ENCODE measurements at regions not wholly inside any gene's neighbourhood (a gene's known extent, or its start where the extent isn't known, plus 50 kb on each side); places are given as distances from the start of the nearest gene placed in this dataset.

GRCh38 chr12:85625467-85625866, 210.7 kb downstream of the RASSF9 start:
- CTCF ChIA-PET, result no interaction called here
- H3K36me3 ChIP-seq (ENCODE audit: insufficient read depth, low read length), result no peaks in the 10 kb centered on the region
- no peaks in the 10 kb centered on the region for H3K36me3 Mint-ChIP-seq (ENCODE audit: low read depth)
- no peak overlapping the region for H3K4me3 ChIP-seq (ENCODE audit: low read length)
- ATAC-seq (ENCODE audit: poor library complexity) (no peak), DNase-seq (no peak)
- H3K27me3 Mint-ChIP-seq, result no peaks in the 10 kb centered on the region
- H3K27ac Mint-ChIP-seq, result no peak overlapping the region
- no peak overlapping the region for H3K4me3 Mint-ChIP-seq
- no peak overlapping the region for H3K27ac ChIP-seq (ENCODE audit: low read depth in 1 of 2, low read length in 2 of 2)
- H3K9me3 ChIP-seq (ENCODE audit: control insufficient read depth in 1 of 2, insufficient read depth in 1 of 2, low read length in 2 of 2), result no peaks in the 10 kb centered on the region
- H3K27me3 ChIP-seq (ENCODE audit: control insufficient read depth in 1 of 2, insufficient read depth in 2 of 2, low read length in 2 of 2), result no peaks in the 10 kb centered on the region
- POLR2A ChIA-PET, result no interaction called here
- H3K4me1 ChIP-seq (ENCODE audit: insufficient read depth, low read length), result no peaks in the 10 kb centered on the region
- H3K4me1 Mint-ChIP-seq (ENCODE audit: low read depth), result no peaks in the 10 kb centered on the region
- intact Hi-C loops (cut with DNase I, micrococcal nuclease), result no loop called here
- TF ChIP-seq, protein P1, sequence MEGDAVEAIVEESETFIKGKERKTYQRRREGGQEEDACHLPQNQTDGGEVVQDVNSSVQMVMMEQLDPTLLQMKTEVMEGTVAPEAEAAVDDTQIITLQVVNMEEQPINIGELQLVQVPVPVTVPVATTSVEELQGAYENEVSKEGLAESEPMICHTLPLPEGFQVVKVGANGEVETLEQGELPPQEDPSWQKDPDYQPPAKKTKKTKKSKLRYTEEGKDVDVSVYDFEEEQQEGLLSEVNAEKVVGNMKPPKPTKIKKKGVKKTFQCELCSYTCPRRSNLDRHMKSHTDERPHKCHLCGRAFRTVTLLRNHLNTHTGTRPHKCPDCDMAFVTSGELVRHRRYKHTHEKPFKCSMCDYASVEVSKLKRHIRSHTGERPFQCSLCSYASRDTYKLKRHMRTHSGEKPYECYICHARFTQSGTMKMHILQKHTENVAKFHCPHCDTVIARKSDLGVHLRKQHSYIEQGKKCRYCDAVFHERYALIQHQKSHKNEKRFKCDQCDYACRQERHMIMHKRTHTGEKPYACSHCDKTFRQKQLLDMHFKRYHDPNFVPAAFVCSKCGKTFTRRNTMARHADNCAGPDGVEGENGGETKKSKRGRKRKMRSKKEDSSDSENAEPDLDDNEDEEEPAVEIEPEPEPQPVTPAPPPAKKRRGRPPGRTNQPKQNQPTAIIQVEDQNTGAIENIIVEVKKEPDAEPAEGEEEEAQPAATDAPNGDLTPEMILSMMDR (IDR thresholded peaks at IDR 0.05), result no peak
- H3K9me3 Mint-ChIP-seq, result peaks cover 2% of the 10 kb centered on the region

DNA sequence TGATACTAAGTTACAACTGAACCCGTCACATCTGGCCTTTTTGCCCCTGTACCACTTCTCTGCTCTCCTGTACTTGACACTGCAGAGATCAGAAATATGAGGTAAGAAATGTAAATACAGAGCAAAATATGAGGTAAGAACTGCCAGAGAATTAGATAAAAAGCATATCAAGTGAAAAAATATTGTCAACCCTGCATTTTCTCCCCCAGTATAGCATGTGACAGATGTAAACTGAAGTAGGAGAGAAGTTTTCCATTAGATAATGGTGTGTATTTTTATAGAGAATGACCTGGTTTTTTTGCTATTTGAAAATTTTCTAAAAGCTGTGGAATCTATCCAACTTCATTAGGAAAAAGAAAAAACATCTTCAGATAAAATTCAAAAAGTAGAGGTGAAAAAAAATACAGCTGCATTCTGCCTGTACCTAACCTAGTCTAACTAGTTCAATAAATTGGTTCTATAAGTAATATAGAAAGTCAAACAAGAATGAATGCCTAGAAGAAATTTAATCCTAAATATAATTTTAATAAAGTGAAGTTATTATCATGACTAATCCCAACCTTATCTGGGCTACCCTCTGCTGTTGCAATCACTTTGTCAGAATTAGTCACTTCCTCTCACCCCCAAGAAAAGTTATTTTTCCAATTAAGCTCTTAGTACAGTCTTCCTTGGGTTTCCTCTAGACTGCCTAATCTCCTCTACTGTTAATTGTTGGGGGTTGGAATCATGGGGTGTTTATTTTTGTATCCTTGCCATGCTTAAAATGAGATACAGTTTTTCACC, 210.0 kb downstream of the RASSF9 start:
- Histone ChIP-seq H3K36me3 (ENCODE audit: insufficient read depth, low read length) (no peaks in the 10 kb centered on the region), H3K27ac (ENCODE audit: low read depth in 1 of 2, low read length in 2 of 2) (no peak overlapping the region), H3K4me3 (ENCODE audit: low read length) (no peak overlapping the region), H3K27me3 (ENCODE audit: control insufficient read depth in 1 of 2, insufficient read depth in 2 of 2, low read length in 2 of 2) (no peaks in the 10 kb centered on the region), H3K4me1 (ENCODE audit: insufficient read depth, low read length) (no peaks in the 10 kb centered on the region), H3K9me3 (ENCODE audit: control insufficient read depth in 1 of 2, insufficient read depth in 1 of 2, low read length in 2 of 2) (no peaks in the 10 kb centered on the region)
- Mint-ChIP-seq H3K4me1 (ENCODE audit: low read depth) (no peaks in the 10 kb centered on the region), H3K27me3 (no peaks in the 10 kb centered on the region), H3K36me3 (ENCODE audit: low read depth) (no peaks in the 10 kb centered on the region), H3K9me3 (peaks cover 2% of the 10 kb centered on the region), H3K4me3 (no peak overlapping the region), H3K27ac (no peak overlapping the region)
- TF ChIP-seq, protein P1 (IDR thresholded peaks at IDR 0.05), result no peak
- DNase-seq, result no peak
- ChIA-PET CTCF (no interaction called here), POLR2A (no interaction called here)
- intact Hi-C loops (cut with DNase I, micrococcal nuclease), result no loop called here
- ATAC-seq (ENCODE audit: poor library complexity), result no peak

DNA sequence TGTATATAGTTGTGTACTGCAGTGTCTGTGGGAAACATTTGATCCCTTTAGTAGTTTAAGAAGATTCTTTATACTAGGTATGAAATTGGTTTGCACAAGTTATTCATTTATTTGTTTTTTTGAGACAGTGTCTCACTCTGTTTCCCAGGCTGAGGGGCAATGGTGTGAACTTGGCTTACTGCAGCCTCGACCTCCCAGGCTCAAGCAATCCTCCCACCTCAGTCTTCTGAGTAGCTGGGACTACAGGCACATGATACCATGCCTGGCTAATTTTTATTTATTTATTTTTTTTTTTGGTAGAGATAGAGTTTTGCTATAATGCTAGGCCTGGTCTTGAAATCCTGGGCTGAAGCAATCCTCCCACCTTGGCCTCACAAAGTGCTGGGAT, 209.4 kb downstream of the RASSF9 start:
- no peak overlapping the region for H3K27ac ChIP-seq (ENCODE audit: low read depth in 1 of 2, low read length in 2 of 2)
- Mint-ChIP-seq H3K27me3 (no peaks in the 10 kb centered on the region), H3K4me3 (no peak overlapping the region), H3K9me3 (peaks cover 2% of the 10 kb centered on the region), H3K36me3 (ENCODE audit: low read depth) (no peaks in the 10 kb centered on the region), H3K27ac (no peak overlapping the region), H3K4me1 (ENCODE audit: low read depth) (no peaks in the 10 kb centered on the region)
- no peaks in the 10 kb centered on the region for H3K9me3 ChIP-seq (ENCODE audit: control insufficient read depth in 1 of 2, insufficient read depth in 1 of 2, low read length in 2 of 2)
- no peaks in the 10 kb centered on the region for H3K4me1 ChIP-seq (ENCODE audit: insufficient read depth, low read length)
- DNase-seq (no peak), ATAC-seq (ENCODE audit: poor library complexity) (no peak)
- H3K36me3 ChIP-seq (ENCODE audit: insufficient read depth, low read length), result no peaks in the 10 kb centered on the region
- TF ChIP-seq, protein P1 (IDR thresholded peaks at IDR 0.05), result no peak
- POLR2A ChIA-PET, result no interaction called here
- no peak overlapping the region for H3K4me3 ChIP-seq (ENCODE audit: low read length)
- CTCF ChIA-PET, result no interaction called here
- H3K27me3 ChIP-seq (ENCODE audit: control insufficient read depth in 1 of 2, insufficient read depth in 2 of 2, low read length in 2 of 2), result no peaks in the 10 kb centered on the region
- intact Hi-C loops (cut with DNase I, micrococcal nuclease), result no loop called here
